Chondrocyte (in vitro differentiated cells): ENCODE measurements at regions not wholly inside any gene's neighbourhood (a gene's known extent, or its start where the extent isn't known, plus 50 kb on each side); places are given as distances from the start of the nearest gene placed in this dataset.

Experiments
- DNase-seq: peaks from one replicate; pipeline ENCODE4 v3.0.0; 2021; ENCODE audit warnings: mixed read lengths, low spot score
- H3K27ac Mint-ChIP-seq: one replicate; pipeline ENCODE4 v1.8.0; 2021; ENCODE audit warnings: mild to moderate bottlenecking, moderate library complexity, mixed read lengths; ENCODE audit not compliant: unreplicated experiment
- H3K27me3 Mint-ChIP-seq: 2 replicates; pipeline ENCODE4 v1.8.0; 2021; ENCODE audit warnings: low read depth, mixed read lengths
- H3K36me3 Mint-ChIP-seq: 2 replicates; pipeline ENCODE4 v1.8.0; 2021; ENCODE audit warnings: low read depth, mixed read lengths
- H3K4me1 Mint-ChIP-seq: 2 replicates; pipeline ENCODE4 v1.8.0; 2021; ENCODE audit warnings: low read depth, mild to moderate bottlenecking, mixed read lengths
- H3K4me3 Mint-ChIP-seq: one replicate; pipeline ENCODE4 v1.8.0; 2021; ENCODE audit warnings: mild to moderate bottlenecking, moderate library complexity, mixed read lengths; ENCODE audit not compliant: unreplicated experiment
- H3K9me3 Mint-ChIP-seq: 2 replicates; pipeline ENCODE4 v1.8.0; 2021; ENCODE audit warnings: low read depth, mixed read lengths
- TF ChIP-seq, protein P1 (sequence below): fragments of 200-600 bp; sonication (generic); IDR thresholded peaks from 2 replicates; pipeline ENCODE4 v1.5.0; 2021; ENCODE audit warnings: antibody characterized with exemption, mild to moderate bottlenecking, moderate library complexity

- Mint-ChIP-seq H3K36me3 (no peaks in the 10 kb centered on the region), H3K4me3 (no peak overlapping the region), H3K27ac (no peak overlapping the region), H3K4me1 (peaks cover 8% of the 10 kb centered on the region), H3K9me3 (no peaks in the 10 kb centered on the region), H3K27me3 (no peaks in the 10 kb centered on the region)
- TF ChIP-seq, protein P1, sequence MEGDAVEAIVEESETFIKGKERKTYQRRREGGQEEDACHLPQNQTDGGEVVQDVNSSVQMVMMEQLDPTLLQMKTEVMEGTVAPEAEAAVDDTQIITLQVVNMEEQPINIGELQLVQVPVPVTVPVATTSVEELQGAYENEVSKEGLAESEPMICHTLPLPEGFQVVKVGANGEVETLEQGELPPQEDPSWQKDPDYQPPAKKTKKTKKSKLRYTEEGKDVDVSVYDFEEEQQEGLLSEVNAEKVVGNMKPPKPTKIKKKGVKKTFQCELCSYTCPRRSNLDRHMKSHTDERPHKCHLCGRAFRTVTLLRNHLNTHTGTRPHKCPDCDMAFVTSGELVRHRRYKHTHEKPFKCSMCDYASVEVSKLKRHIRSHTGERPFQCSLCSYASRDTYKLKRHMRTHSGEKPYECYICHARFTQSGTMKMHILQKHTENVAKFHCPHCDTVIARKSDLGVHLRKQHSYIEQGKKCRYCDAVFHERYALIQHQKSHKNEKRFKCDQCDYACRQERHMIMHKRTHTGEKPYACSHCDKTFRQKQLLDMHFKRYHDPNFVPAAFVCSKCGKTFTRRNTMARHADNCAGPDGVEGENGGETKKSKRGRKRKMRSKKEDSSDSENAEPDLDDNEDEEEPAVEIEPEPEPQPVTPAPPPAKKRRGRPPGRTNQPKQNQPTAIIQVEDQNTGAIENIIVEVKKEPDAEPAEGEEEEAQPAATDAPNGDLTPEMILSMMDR, result no peak
- DNase-seq, result no peak
Observed at GRCh38 chr3:8215821-8216220, 285.8 kb upstream of the LMCD1 start.

- Mint-ChIP-seq H3K9me3 (no peaks in the 10 kb centered on the region), H3K36me3 (no peaks in the 10 kb centered on the region), H3K4me1 (no peaks in the 10 kb centered on the region), H3K27ac (no peak overlapping the region), H3K27me3 (no peaks in the 10 kb centered on the region), H3K4me3 (no peak overlapping the region)
- TF ChIP-seq, protein P1, result no peak
- no peak for DNase-seq
Observed at GRCh38 chr3:8218353-8218940, 283.2 kb upstream of the LMCD1 start.

DNA sequence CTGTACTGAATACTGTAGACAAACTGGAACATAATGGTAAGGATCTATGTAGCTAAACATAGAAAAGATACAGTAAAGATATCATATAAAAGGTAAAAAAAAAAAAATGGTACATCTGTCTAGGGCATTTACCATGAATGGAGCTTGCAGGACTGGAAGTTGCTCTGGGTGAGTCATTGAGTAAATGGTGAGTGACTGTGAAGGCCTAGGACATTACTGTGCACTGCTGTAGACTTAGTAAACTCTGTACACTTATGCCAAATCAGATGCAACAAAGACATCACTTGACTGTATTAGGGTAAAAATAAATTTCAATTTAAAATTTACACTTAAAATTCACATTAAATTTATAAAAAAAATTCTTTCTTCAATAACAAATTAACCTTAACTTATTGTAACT lies 281.3 kb upstream of the LMCD1 start:
- TF ChIP-seq, protein P1, result no peak
- Mint-ChIP-seq H3K9me3 (no peaks in the 10 kb centered on the region), H3K4me1 (no peaks in the 10 kb centered on the region), H3K27me3 (no peaks in the 10 kb centered on the region), H3K4me3 (no peak overlapping the region), H3K27ac (no peak overlapping the region), H3K36me3 (no peaks in the 10 kb centered on the region)
- DNase-seq, result no peak

DNA sequence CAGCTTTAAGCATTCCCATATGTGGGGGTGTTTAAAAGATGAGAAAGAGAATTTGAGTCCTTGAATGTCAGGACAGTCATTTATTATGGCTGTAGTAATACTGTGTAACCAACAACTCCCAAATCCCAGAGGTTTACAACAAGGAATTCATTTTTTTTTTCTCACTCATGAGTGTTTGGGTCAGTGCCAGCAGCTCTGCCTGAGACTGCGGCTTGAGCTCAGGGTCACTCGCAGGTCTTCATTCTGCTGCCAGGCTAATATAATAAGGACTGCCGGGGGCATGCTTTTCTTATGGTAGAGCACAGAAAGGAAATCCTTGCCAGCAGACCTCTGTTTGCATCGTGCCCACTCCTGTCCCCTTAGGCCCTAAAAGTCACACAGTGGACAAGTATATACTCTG lies 277.9 kb upstream of the LMCD1 start:
- Mint-ChIP-seq H3K27ac (no peak overlapping the region), H3K4me1 (no peaks in the 10 kb centered on the region), H3K36me3 (no peaks in the 10 kb centered on the region), H3K27me3 (no peaks in the 10 kb centered on the region), H3K9me3 (no peaks in the 10 kb centered on the region), H3K4me3 (no peak overlapping the region)
- TF ChIP-seq, protein P1, result peak; percentile 46
- no peak for DNase-seq

DNA sequence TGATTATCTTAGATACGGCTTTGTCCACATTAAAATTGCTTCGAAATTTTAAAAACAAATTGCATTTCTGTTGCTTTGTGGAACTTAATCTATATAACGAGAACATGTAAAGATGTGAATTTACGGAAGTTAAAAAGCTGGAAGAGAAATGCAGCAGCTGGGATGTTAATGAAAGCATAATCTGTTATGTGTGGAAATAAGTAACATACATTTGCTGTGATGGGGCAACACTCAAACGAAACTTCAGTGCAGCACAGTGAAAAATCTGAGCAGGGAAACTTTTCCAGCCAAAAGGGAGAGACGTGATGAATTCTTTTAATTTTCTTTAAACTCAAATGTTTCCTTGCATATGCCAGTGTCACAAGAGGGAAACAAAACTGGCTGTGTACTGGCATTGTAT lies 276.7 kb upstream of the LMCD1 start:
- Mint-ChIP-seq H3K27me3 (no peaks in the 10 kb centered on the region), H3K4me3 (no peak overlapping the region), H3K9me3 (no peaks in the 10 kb centered on the region), H3K36me3 (no peaks in the 10 kb centered on the region), H3K4me1 (no peaks in the 10 kb centered on the region), H3K27ac (no peak overlapping the region)
- no peak for DNase-seq
- TF ChIP-seq, protein P1, result no peak
